HUES6 (cell line): ENCODE measurements at regions not wholly inside any gene's neighbourhood (a gene's known extent, or its start where the extent isn't known, plus 50 kb on each side); places are given as distances from the start of the nearest gene placed in this dataset.

Experiments used
- H3K27ac ChIP-seq: 2 replicates; pipeline ENCODE4 v1.7.0; 2013; ENCODE audit warnings: low read depth, mild to moderate bottlenecking, low read length, inconsistent platforms
- H3K27me3 ChIP-seq: 2 replicates; pipeline ENCODE4 v1.6.1; 2013; ENCODE audit warnings: low read length; ENCODE audit not compliant: control insufficient read depth, insufficient read depth
- H3K36me3 ChIP-seq: 2 replicates; pipeline ENCODE4 v1.6.1; 2013; ENCODE audit warnings: low read length; ENCODE audit not compliant: control insufficient read depth, insufficient read depth
- H3K4me1 ChIP-seq: 2 replicates; pipeline ENCODE4 v1.6.1; 2013; ENCODE audit warnings: low read length; ENCODE audit not compliant: control insufficient read depth, insufficient read depth
- H3K4me3 ChIP-seq: 2 replicates; pipeline ENCODE4 v1.5.1; 2013; ENCODE audit warnings: low read depth, low read length
- H3K9ac ChIP-seq: one replicate; pipeline ENCODE4 v1.6.1; 2013; ENCODE audit warnings: mild to moderate bottlenecking, low read length
- H3K9me3 ChIP-seq: 2 replicates; pipeline ENCODE4 v1.6.1; 2013; ENCODE audit warnings: low read depth, low read length; ENCODE audit not compliant: control insufficient read depth, insufficient read depth

GRCh38 chr3:72698154-72698917 is 149.9 kb downstream of the SHQ1 start:
- Histone ChIP-seq H3K9me3 (no peaks in the 10 kb centered on the region), H3K4me3 (no peak overlapping the region), H3K4me1 (peaks cover 28% of the 10 kb centered on the region), H3K36me3 (no peaks in the 10 kb centered on the region), H3K27ac (peak overlapping the region; percentile 33; the same call in 1 of the 2 replicates), H3K27me3 (no peaks in the 10 kb centered on the region), H3K9ac (no peak overlapping the region)

- Histone ChIP-seq H3K9ac (no peak overlapping the region), H3K27ac (peak overlapping the region; percentile 33; the same call in 1 of the 2 replicates), H3K27me3 (no peaks in the 10 kb centered on the region)
These were observed 150.5 kb downstream of the SHQ1 start for GRCh38 chr3:72697717-72698116.

GRCh38 chr3:72696815-72697214 is 151.4 kb downstream of the SHQ1 start:
- Histone ChIP-seq H3K9ac (no peak overlapping the region), H3K4me3 (no peak overlapping the region), H3K27me3 (no peaks in the 10 kb centered on the region), H3K9me3 (no peaks in the 10 kb centered on the region), H3K36me3 (no peaks in the 10 kb centered on the region), H3K27ac (no peak overlapping the region), H3K4me1 (peaks cover 35% of the 10 kb centered on the region)

More at GRCh38 chr3:72697717-72698116, 150.5 kb downstream of the SHQ1 start:
- Histone ChIP-seq H3K4me3 (no peak overlapping the region), H3K36me3 (no peaks in the 10 kb centered on the region), H3K4me1 (peaks cover 34% of the 10 kb centered on the region), H3K9me3 (no peaks in the 10 kb centered on the region)

GRCh38 chr3:72694398-72694797 is 153.8 kb downstream of the SHQ1 start:
- Histone ChIP-seq H3K27me3 (no peaks in the 10 kb centered on the region), H3K9me3 (no peaks in the 10 kb centered on the region), H3K36me3 (no peaks in the 10 kb centered on the region), H3K27ac (no peak overlapping the region), H3K4me3 (no peak overlapping the region), H3K9ac (peak overlapping the region; percentile 17), H3K4me1 (peaks cover 35% of the 10 kb centered on the region)

- Histone ChIP-seq H3K9me3 (no peaks in the 10 kb centered on the region), H3K9ac (no peak overlapping the region), H3K27ac (no peak overlapping the region)
These were observed 155.3 kb downstream of the SHQ1 start for GRCh38 chr3:72692990-72693389.

GRCh38 chr3:72690629-72691028 is 157.6 kb downstream of the SHQ1 start:
- H3K27ac ChIP-seq, result no peak overlapping the region
- H3K4me3 ChIP-seq, result no peak overlapping the region
- H3K4me1 ChIP-seq, result peaks cover 16% of the 10 kb centered on the region; the same call in 1 of the 2 replicates
- H3K9ac ChIP-seq, result no peak overlapping the region
- no peaks in the 10 kb centered on the region for H3K9me3 ChIP-seq
- no peaks in the 10 kb centered on the region for H3K36me3 ChIP-seq
- H3K27me3 ChIP-seq, result no peaks in the 10 kb centered on the region

More at GRCh38 chr3:72692990-72693389, 155.3 kb downstream of the SHQ1 start:
- H3K4me3 ChIP-seq, result no peak overlapping the region
- H3K4me1 ChIP-seq, result peaks cover 29% of the 10 kb centered on the region
- no peaks in the 10 kb centered on the region for H3K36me3 ChIP-seq
- H3K27me3 ChIP-seq, result no peaks in the 10 kb centered on the region

- no peak overlapping the region for H3K27ac ChIP-seq
- no peaks in the 10 kb centered on the region for H3K9me3 ChIP-seq
- H3K9ac ChIP-seq, result no peak overlapping the region
- H3K36me3 ChIP-seq, result no peaks in the 10 kb centered on the region
- H3K27me3 ChIP-seq, result no peaks in the 10 kb centered on the region
- H3K4me1 ChIP-seq, result peaks cover 4% of the 10 kb centered on the region; the same call in 1 of the 2 replicates
- H3K4me3 ChIP-seq, result no peak overlapping the region
These were observed 165.3 kb downstream of the SHQ1 start for GRCh38 chr3:72682936-72683452.

GRCh38 chr3:72681598-72681997 is 166.6 kb downstream of the SHQ1 start:
- H3K36me3 ChIP-seq, result no peaks in the 10 kb centered on the region
- H3K4me1 ChIP-seq, result peaks cover 4% of the 10 kb centered on the region; the same call in 1 of the 2 replicates
- H3K9me3 ChIP-seq, result no peaks in the 10 kb centered on the region
- H3K4me3 ChIP-seq, result no peak overlapping the region
- no peak overlapping the region for H3K27ac ChIP-seq
- no peak overlapping the region for H3K9ac ChIP-seq
- H3K27me3 ChIP-seq, result no peaks in the 10 kb centered on the region

GRCh38 chr3:72680766-72681165 is 167.5 kb downstream of the SHQ1 start:
- no peaks in the 10 kb centered on the region for H3K36me3 ChIP-seq
- no peak overlapping the region for H3K9ac ChIP-seq
- no peak overlapping the region for H3K27ac ChIP-seq
- H3K4me1 ChIP-seq, result peaks cover 4% of the 10 kb centered on the region; the same call in 1 of the 2 replicates
- H3K4me3 ChIP-seq, result no peak overlapping the region
- H3K9me3 ChIP-seq, result no peaks in the 10 kb centered on the region
- no peaks in the 10 kb centered on the region for H3K27me3 ChIP-seq

- no peak overlapping the region for H3K4me3 ChIP-seq
- peaks cover 4% of the 10 kb centered on the region; the same call in 1 of the 2 replicates for H3K4me1 ChIP-seq
- no peak overlapping the region for H3K9ac ChIP-seq
- H3K27ac ChIP-seq, result no peak overlapping the region
- H3K36me3 ChIP-seq, result no peaks in the 10 kb centered on the region
- no peaks in the 10 kb centered on the region for H3K27me3 ChIP-seq
- no peaks in the 10 kb centered on the region; the same call in 1 of the 2 replicates for H3K9me3 ChIP-seq
These were observed 168.6 kb downstream of the SHQ1 start for GRCh38 chr3:72679540-72680198.

- Histone ChIP-seq H3K27ac (no peak overlapping the region), H3K4me3 (no peak overlapping the region), H3K9ac (no peak overlapping the region), H3K9me3 (no peaks in the 10 kb centered on the region; the same call in 1 of the 2 replicates), H3K27me3 (no peaks in the 10 kb centered on the region), H3K4me1 (peaks cover 4% of the 10 kb centered on the region; the same call in 1 of the 2 replicates), H3K36me3 (no peaks in the 10 kb centered on the region)
These were observed 169.4 kb downstream of the SHQ1 start for GRCh38 chr3:72678867-72679266.
